K562 (cell line): ENCODE measurements at regions not wholly inside any gene's neighbourhood (a gene's known extent, or its start where the extent isn't known, plus 50 kb on each side); places are given as distances from the start of the nearest gene placed in this dataset.

Experiments
- ATAC-seq: fragments of 200-7000 bp; cut with Tn5 transposase; 3 replicates; pipeline ENCODE4 v1.9.1; 2020; ENCODE audit warnings: moderate library complexity
- BruUV-seq: library from RNA; stranded (reverse); fragments of 400-500 nt; replicated peaks from 2 replicates; lab custom pipeline; 2021; lab: Mats Ljungman, UMichigan
- CTCF ChIA-PET: fragments of 300-600 bp; formaldehyde crosslinking; extraction: SDS; loops from one replicate; lab custom pipeline; 2021; ENCODE audit warnings: low intra/inter-chr PET ratio; lab: Yijun Ruan, JAX
- POLR2A ChIA-PET: fragments of 300-600, 350-650 bp; sonication (Branson Sonifier 250); formaldehyde crosslinking; extraction: SDS; loops from one replicate; lab custom pipeline; 2021; ENCODE audit warnings: antibody characterized with exemption, inconsistent platforms; lab: Yijun Ruan, JAX
- DNase-seq, 4 experiments: peaks; one replicate each; pipeline versions ENCODE4 v3.0.0 to v3.0.0-alpha.2; 2011 to 2018; ENCODE audit warnings: low spot score in 3 of 4, mixed read lengths in 3 of 4; ENCODE audit errors: extremely low read depth in 1 of 4
- FAIRE-seq: peaks from 2 replicates; lab custom pipeline; 2011; peaks lifted over from hg19 to GRCh38; lab: Jason Lieb, UNC
- H2AFZ ChIP-seq: 2 replicates; pipeline ENCODE4 v1.6.0; 2011; ENCODE audit warnings: low read depth, low read length, control low read depth, inconsistent platforms
- H3K27ac ChIP-seq: fragments of 200-600 bp; 3 replicates; pipeline ENCODE4 v1.8.0; 2011; ENCODE audit warnings: low read depth, mild to moderate bottlenecking, control low read depth, inconsistent platforms, low read length, moderate library complexity, mixed read lengths; ENCODE audit errors: extremely low read depth
- H3K27me3 ChIP-seq, 2 experiments: fragments of 300-600 bp in 1 of 2; 2 replicates in 1 of 2; 3 replicates in 1 of 2; pipeline versions ENCODE4 v1.6.0 to v1.8.0; 2011; ENCODE audit warnings: inconsistent platforms in 2 of 2, low read length in 2 of 2, mild to moderate bottlenecking in 1 of 2, mixed read lengths in 1 of 2, moderate library complexity in 1 of 2; ENCODE audit not compliant: control insufficient read depth in 2 of 2, insufficient read depth in 2 of 2
- H3K36me3 ChIP-seq: fragments of 300-600 bp; 3 replicates; pipeline ENCODE4 v1.8.0; 2011; ENCODE audit warnings: mild to moderate bottlenecking, low read length, inconsistent platforms; ENCODE audit not compliant: control insufficient read depth, insufficient read depth
- H3K4me1 ChIP-seq, 2 experiments: fragments of 200-600 bp in 1 of 2; replicated peaks in 1 of 2; 2 replicates in 1 of 2; 3 replicates in 1 of 2; pipeline versions ENCODE4 v1.5.1 to v1.8.0; 2011; ENCODE audit warnings: inconsistent platforms in 2 of 2, low read length in 2 of 2, mild to moderate bottlenecking in 1 of 2, mixed read lengths in 1 of 2, moderate library complexity in 1 of 2; ENCODE audit not compliant: control insufficient read depth in 2 of 2, insufficient read depth in 2 of 2
- H3K4me2 ChIP-seq: 2 replicates; pipeline ENCODE4 v1.6.1; 2011; ENCODE audit warnings: low read length, control low read depth, inconsistent platforms, mixed read lengths; ENCODE audit not compliant: insufficient read depth
- H3K4me3 ChIP-seq: fragments of 200-600 bp; sonication (generic), shearing (Covaris generic); 2 replicates; pipeline ENCODE4 v1.5.1; 2016; ENCODE audit warnings: control low read depth, inconsistent platforms
- H3K79me2 ChIP-seq: fragments of 200-600 bp; 3 replicates; pipeline ENCODE4 v1.8.0; 2011; ENCODE audit warnings: low read length, inconsistent platforms; ENCODE audit not compliant: control insufficient read depth, insufficient read depth
- H3K9ac ChIP-seq, 2 experiments: 2 replicates each; pipeline versions ENCODE4 v1.6.0 to v1.6.1; 2011; ENCODE audit warnings: low read depth in 2 of 2, low read length in 2 of 2, control low read depth in 1 of 2, inconsistent platforms in 1 of 2, mild to moderate bottlenecking in 1 of 2, mixed read lengths in 1 of 2; ENCODE audit not compliant: insufficient read depth in 1 of 2
- H3K9me1 ChIP-seq: one replicate; pipeline ENCODE4 v1.6.0; 2011; ENCODE audit warnings: inconsistent platforms, mild to moderate bottlenecking, low read length, moderate library complexity; ENCODE audit not compliant: control insufficient read depth, insufficient read depth
- H3K9me3 ChIP-seq: replicated peaks from 2 replicates; pipeline ENCODE4 v1.5.1; 2011; ENCODE audit warnings: low read depth, low read length, inconsistent platforms; ENCODE audit not compliant: control insufficient read depth, insufficient read depth
- H4K20me1 ChIP-seq: replicated peaks from 2 replicates; pipeline ENCODE4 v1.6.1; 2011; ENCODE audit warnings: low read length, inconsistent platforms, mixed read lengths; ENCODE audit not compliant: control insufficient read depth, insufficient read depth
- CBX2 ChIP-seq: fragments of 200-600 bp; sonication (generic); IDR thresholded peaks from one replicate; pipeline ENCODE4 v1.6.1; 2012; ENCODE audit warnings: mild to moderate bottlenecking, low read length, inconsistent platforms; ENCODE audit not compliant: insufficient read depth, poor library complexity, severe bottlenecking
- HOXB6 ChIP-seq: fragments of 250-450 bp; sonication (Bioruptor Pico); IDR thresholded peaks from 2 replicates; pipeline ENCODE4 v1.5.1; 2022; ENCODE audit warnings: mild to moderate bottlenecking, borderline replicate concordance
- MBD2 ChIP-seq: sonication (generic); IDR thresholded peaks from 2 replicates; pipeline ENCODE4 v1.6.1; 2016; ENCODE audit warnings: low read depth, borderline replicate concordance
- NCOA2 ChIP-seq, 2 experiments: fragments of 450-650 bp; IDR thresholded peaks; 2 replicates each; pipeline ENCODE4 v1.6.1; 2018; ENCODE audit warnings: mild to moderate bottlenecking in 2 of 2, moderate library complexity in 1 of 2; ENCODE audit not compliant: partially characterized antibody in 2 of 2
- RBBP5 ChIP-seq: fragments of 200-600 bp; sonication (generic); IDR thresholded peaks from 2 replicates; pipeline ENCODE4 v1.6.1; 2012; ENCODE audit warnings: borderline replicate concordance, mild to moderate bottlenecking, low read length, control low read depth, inconsistent platforms; ENCODE audit not compliant: insufficient read depth, poor library complexity, severe bottlenecking
- ZBTB7A ChIP-seq: IDR thresholded peaks from 2 replicates; pipeline ENCODE4 v1.6.1; 2011; ENCODE audit warnings: low read depth, mild to moderate bottlenecking, low read length, moderate library complexity, borderline replicate concordance; ENCODE audit not compliant: control insufficient read depth
- ZNF75A ChIP-seq: fragments of 450-650 bp; formaldehyde crosslinking; IDR thresholded peaks from 2 replicates; pipeline ENCODE4 v1.4.0; 2020; ENCODE audit warnings: mild to moderate bottlenecking
- ZNF830 ChIP-seq: fragments of 250-450 bp; sonication (Bioruptor Pico); IDR thresholded peaks from 2 replicates; pipeline ENCODE4 v1.5.0; 2021; ENCODE audit warnings: mild to moderate bottlenecking
- WGBS: fragments of 100-300 bp; shearing (Covaris generic); methylation state at CpG from one replicate; pipeline ENCODE4 v1.1.6; 2016; ENCODE audit warnings: low coverage, mixed read lengths; ENCODE audit not compliant: insufficient coverage; ENCODE audit errors: missing lambda C conversion rate; 5-methylcytosine and 5-hydroxymethylcytosine counted together
- in situ Hi-C: fragments of 300-500 bp; cut with MboI; formaldehyde crosslinking; loops from 4 replicates; pipeline ENCODE4 v1.15.0; 2018; ENCODE audit warnings: inconsistent platforms, mixed read lengths
- intact Hi-C: fragments of 100-400 bp; cut with micrococcal nuclease; formaldehyde crosslinking; loops from 2 replicates; pipeline ENCODE4 v1.14.2; 2022
- TF ChIP-seq, protein P1 (sequence below), 3 experiments: fragments of 200-800 bp in 1 of 3; fragments of 250-450 bp in 1 of 3; fragments of 450-650 bp in 1 of 3; sonication (Bioruptor Pico) in 1 of 3; sonication (Bioruptor generic) in 1 of 3; formaldehyde crosslinking in 1 of 3; IDR thresholded peaks; 2 replicates each; pipeline versions ENCODE4 v1.6.1 to v1.8.0; 2016 to 2022; ENCODE audit warnings: mild to moderate bottlenecking in 2 of 3, missing genetic modification characterization in 2 of 3, missing compliant biosample characterization in 1 of 3, moderate library complexity in 1 of 3

GRCh38 chr22:27420195-27420816 is 381.2 kb downstream of the MN1 start:
- FAIRE-seq (no peak), DNase-seq (no peak), ATAC-seq (no peak)
- H3K4me2 ChIP-seq = no peak overlapping the region
- TF ChIP-seq HOXB6 (CRISPR knock-in tag) = no peak
- TF ChIP-seq MBD2 = no peak
- TF ChIP-seq ZNF75A = no peak
- TF ChIP-seq ZBTB7A = no peak
- TF ChIP-seq ZNF830 = no peak
- TF ChIP-seq RBBP5 = no peak
- TF ChIP-seq, protein P1, sequence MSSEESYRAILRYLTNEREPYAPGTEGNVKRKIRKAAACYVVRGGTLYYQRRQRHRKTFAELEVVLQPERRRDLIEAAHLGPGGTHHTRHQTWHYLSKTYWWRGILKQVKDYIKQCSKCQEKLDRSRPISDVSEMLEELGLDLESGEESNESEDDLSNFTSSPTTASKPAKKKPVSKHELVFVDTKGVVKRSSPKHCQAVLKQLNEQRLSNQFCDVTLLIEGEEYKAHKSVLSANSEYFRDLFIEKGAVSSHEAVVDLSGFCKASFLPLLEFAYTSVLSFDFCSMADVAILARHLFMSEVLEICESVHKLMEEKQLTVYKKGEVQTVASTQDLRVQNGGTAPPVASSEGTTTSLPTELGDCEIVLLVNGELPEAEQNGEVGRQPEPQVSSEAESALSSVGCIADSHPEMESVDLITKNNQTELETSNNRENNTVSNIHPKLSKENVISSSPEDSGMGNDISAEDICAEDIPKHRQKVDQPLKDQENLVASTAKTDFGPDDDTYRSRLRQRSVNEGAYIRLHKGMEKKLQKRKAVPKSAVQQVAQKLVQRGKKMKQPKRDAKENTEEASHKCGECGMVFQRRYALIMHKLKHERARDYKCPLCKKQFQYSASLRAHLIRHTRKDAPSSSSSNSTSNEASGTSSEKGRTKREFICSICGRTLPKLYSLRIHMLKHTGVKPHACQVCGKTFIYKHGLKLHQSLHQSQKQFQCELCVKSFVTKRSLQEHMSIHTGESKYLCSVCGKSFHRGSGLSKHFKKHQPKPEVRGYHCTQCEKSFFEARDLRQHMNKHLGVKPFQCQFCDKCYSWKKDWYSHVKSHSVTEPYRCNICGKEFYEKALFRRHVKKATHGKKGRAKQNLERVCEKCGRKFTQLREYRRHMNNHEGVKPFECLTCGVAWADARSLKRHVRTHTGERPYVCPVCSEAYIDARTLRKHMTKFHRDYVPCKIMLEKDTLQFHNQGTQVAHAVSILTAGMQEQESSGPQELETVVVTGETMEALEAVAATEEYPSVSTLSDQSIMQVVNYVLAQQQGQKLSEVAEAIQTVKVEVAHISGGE (CRISPR knock-in tag; IDR thresholded peaks at IDR 0.05) = no peak
- no peak for TF ChIP-seq CBX2
- TF ChIP-seq NCOA2 (IDR thresholded peaks at IDR 0.05; ENCODE audit: partially characterized antibody in 2 of 2) = no peak
- H2AFZ ChIP-seq = no peak overlapping the region
- H3K9ac ChIP-seq = no peak overlapping the region
- H4K20me1 ChIP-seq = no peaks in the 10 kb centered on the region; the same call in 1 of the 2 replicates
- CTCF ChIA-PET = no interaction called here
- no TSS peak for BruUV-seq
- H3K9me3 ChIP-seq = no peaks in the 10 kb centered on the region
- peaks cover 0 to 4% of the 10 kb centered on the region in 2 experiments; a peak in 2 of 5 replicates for H3K4me1 ChIP-seq
- H3K4me3 ChIP-seq = no peak overlapping the region
- H3K27me3 ChIP-seq = no peaks in the 10 kb centered on the region
- intact Hi-C loops (no loop called here), in situ Hi-C loops (loop anchor here (25.0 kb wide), 2 partner anchors 392 to 592 kb away; partner anchors contain the start of gene MN1)
- no peaks in the 10 kb centered on the region for H3K9me1 ChIP-seq
- WGBS = 8% methylated on average over 4 of the region's 6 CpGs
- POLR2A ChIA-PET = no interaction called here
- no peaks in the 10 kb centered on the region for H3K36me3 ChIP-seq
- no peaks in the 10 kb centered on the region for H3K79me2 ChIP-seq
- no peak overlapping the region for H3K27ac ChIP-seq
